Endothelial cell of umbilical vein (primary cell): ENCODE measurements at regions not wholly inside any gene's neighbourhood (a gene's known extent, or its start where the extent isn't known, plus 50 kb on each side); places are given as distances from the start of the nearest gene placed in this dataset.
"Not testable (repeated sequence)": the region's sequence is repeated elsewhere in the genome, so short reads cannot be mapped to it uniquely, and the experiment has no call there.

Experiments
- BruUV-seq: library from RNA; stranded (reverse); fragments of 400-500 nt; replicated peaks from 2 replicates; lab custom pipeline; 2021; lab: Mats Ljungman, UMichigan
- CTCF ChIA-PET: fragments of 300-600, 350-600 bp; sonication (Branson Sonifier 250); formaldehyde crosslinking; loops from one replicate; lab custom pipeline; 2021; ENCODE audit warnings: antibody characterized with exemption, inconsistent platforms; lab: Charles Lee
- POLR2A ChIA-PET: fragments of 300-600, 350-600 bp; sonication (Branson Sonifier 250); formaldehyde crosslinking; loops from one replicate; lab custom pipeline; 2021; ENCODE audit warnings: antibody characterized with exemption, inconsistent platforms; lab: Charles Lee
- DNase-seq: peaks from one replicate; pipeline ENCODE4 v3.0.0-alpha.2; 2011; ENCODE audit warnings: low read depth, low spot score
- FAIRE-seq: peaks from 2 replicates; lab custom pipeline; 2011; peaks lifted over from hg19 to GRCh38; lab: Jason Lieb, UNC
- H2AFZ ChIP-seq: 2 replicates; pipeline ENCODE4 v1.6.0; 2012; ENCODE audit warnings: low read depth, low read length, control low read depth, inconsistent platforms
- H3K27ac ChIP-seq: 2 replicates; pipeline ENCODE4 v1.5.1; 2011; ENCODE audit warnings: low read depth, mild to moderate bottlenecking, control low read depth, low read length, moderate library complexity; ENCODE audit not compliant: insufficient read depth
- H3K27me3 ChIP-seq, 2 experiments: 2 replicates each; pipeline versions ENCODE4 v1.6.0 to v1.6.1; 2011; ENCODE audit warnings: low read length in 2 of 2, mixed read lengths in 1 of 2; ENCODE audit not compliant: control insufficient read depth in 2 of 2, insufficient read depth in 2 of 2
- H3K36me3 ChIP-seq, 2 experiments: 2 replicates in 1 of 2; 3 replicates in 1 of 2; pipeline ENCODE4 v1.5.1; 2011; ENCODE audit warnings: low read length in 2 of 2, mild to moderate bottlenecking in 1 of 2, moderate library complexity in 1 of 2; ENCODE audit not compliant: control insufficient read depth in 2 of 2, insufficient read depth in 2 of 2; ENCODE audit errors: extremely low read depth in 1 of 2
- H3K4me1 ChIP-seq: 3 replicates; pipeline ENCODE4 v1.5.1; 2011; ENCODE audit warnings: mild to moderate bottlenecking, low read length; ENCODE audit not compliant: control insufficient read depth, insufficient read depth; ENCODE audit errors: extremely low read depth
- H3K4me2 ChIP-seq: 2 replicates; pipeline ENCODE4 v1.6.1; 2011; ENCODE audit warnings: low read length, control low read depth, mixed read lengths; ENCODE audit not compliant: insufficient read depth
- H3K4me3 ChIP-seq, 3 experiments: fragments of 200-600 bp in 1 of 3; sonication (generic), shearing (Covaris generic) in 1 of 3; replicated peaks in 1 of 3; 2 replicates each; pipeline ENCODE4 v1.5.1; 2011 to 2016; ENCODE audit warnings: control low read depth in 3 of 3, low read length in 3 of 3, mild to moderate bottlenecking in 2 of 3, inconsistent platforms in 1 of 3, low read depth in 1 of 3, moderate library complexity in 1 of 3; ENCODE audit not compliant: insufficient read depth in 1 of 3
- H3K79me2 ChIP-seq: 2 replicates; pipeline ENCODE4 v1.6.0; 2012; ENCODE audit warnings: low read length, inconsistent platforms; ENCODE audit not compliant: control insufficient read depth, insufficient read depth
- H3K9ac ChIP-seq: replicated peaks from 2 replicates; pipeline ENCODE3; 2011; ENCODE audit warnings: low read length, control low read depth; ENCODE audit not compliant: insufficient read depth; ENCODE audit errors: extremely low read depth
- H3K9me1 ChIP-seq: replicated peaks from 3 replicates; pipeline ENCODE4 v1.6.0; 2011; ENCODE audit warnings: mild to moderate bottlenecking, low read length; ENCODE audit not compliant: control insufficient read depth, insufficient read depth; ENCODE audit errors: extremely low read depth
- H3K9me3 ChIP-seq: replicated peaks from 2 replicates; pipeline ENCODE4 v1.5.1; 2012; ENCODE audit warnings: low read length, inconsistent platforms; ENCODE audit not compliant: control insufficient read depth, insufficient read depth
- H4K20me1 ChIP-seq: replicated peaks from 2 replicates; pipeline ENCODE3; 2011; ENCODE audit warnings: mild to moderate bottlenecking, low read length; ENCODE audit not compliant: control insufficient read depth, insufficient read depth; ENCODE audit errors: extremely low read depth
- CTCF ChIP-seq, 2 donors: IDR thresholded peaks; 1 replicate in 1 of 2; 2 replicates in 1 of 2; pipeline ENCODE4 v1.5.1; 2011; ENCODE audit warnings: low read length in 2 of 2, mild to moderate bottlenecking in 2 of 2, moderate library complexity in 2 of 2, control low read depth in 1 of 2, inconsistent platforms in 1 of 2, low read depth in 1 of 2; ENCODE audit not compliant: insufficient read depth in 1 of 2; ENCODE audit errors: extremely low read depth in 1 of 2
- GATA2 ChIP-seq: IDR thresholded peaks from 2 replicates; pipeline ENCODE4 v1.7.0; 2011; ENCODE audit warnings: low read depth, mild to moderate bottlenecking, moderate library complexity, mixed read lengths, low read length; ENCODE audit not compliant: insufficient read length, insufficient read depth
- JUN ChIP-seq: IDR thresholded peaks from 2 replicates; pipeline ENCODE4 v1.6.1; 2011; ENCODE audit warnings: borderline replicate concordance, low read depth; ENCODE audit not compliant: insufficient read length, insufficient read depth
- MAX ChIP-seq: IDR thresholded peaks from 2 replicates; pipeline ENCODE4 v1.6.1; 2011; ENCODE audit not compliant: insufficient read depth, insufficient read length
- MYC ChIP-seq: IDR thresholded peaks from one replicate; pipeline ENCODE4 v1.6.1; 2011; ENCODE audit warnings: mild to moderate bottlenecking, low read depth, low read length
- POLR2A ChIP-seq: IDR thresholded peaks from 2 replicates; pipeline ENCODE4 v1.6.1; 2012; ENCODE audit warnings: low read depth, mild to moderate bottlenecking, control low read depth, low read length
- dilution Hi-C: fragments of 300-500 bp; cut with MboI; formaldehyde crosslinking; loops from one replicate; pipeline ENCODE4 v1.15.0; 2019; ENCODE audit warnings: low sequenced_read_pairs; ENCODE audit not compliant: extremely low pct_ligation_motif_present
- intact Hi-C: fragments of 100-400 bp; cut with micrococcal nuclease; formaldehyde crosslinking; loops from one replicate; pipeline ENCODE4 v1.10.0; 2022

- Histone ChIP-seq H3K9ac (no peak overlapping the region), H3K9me1 (no peaks in the 10 kb centered on the region), H3K4me3 (no peak overlapping the region), H4K20me1 (no peaks in the 10 kb centered on the region), H3K36me3 (no peaks in the 10 kb centered on the region), H3K9me3 (peaks cover 1% of the 10 kb centered on the region), H3K27me3 (no peaks in the 10 kb centered on the region), H2AFZ (no peak overlapping the region), H3K79me2 (no peaks in the 10 kb centered on the region), H3K4me1 (no peaks in the 10 kb centered on the region), H3K4me2 (no peak overlapping the region), H3K27ac (no peak overlapping the region)
- no TSS peak for BruUV-seq
- CTCF ChIA-PET, result no interaction called here
- FAIRE-seq, result no peak
- TF ChIP-seq JUN (no peak), GATA2 (no peak), MAX (no peak), CTCF (IDR thresholded peaks at IDR 0.05; ENCODE audit: extremely low read depth in 1 of 2, insufficient read depth in 1 of 2, low read depth in 1 of 2, low read length in 2 of 2) (no peak), POLR2A (no peak), MYC (no peak)
- dilution Hi-C loops (no loop called here), intact Hi-C loops (no loop called here)
- no peak for DNase-seq
- POLR2A ChIA-PET, result no interaction called here
Measured at GRCh38 chr11:71316701-71317100, 64.3 kb upstream of the SHANK2 start.

- FAIRE-seq, H3K27me3 ChIP-seq, CTCF ChIA-PET, H3K79me2 ChIP-seq, H3K9ac ChIP-seq, intact Hi-C loops, DNase-seq, H2AFZ ChIP-seq, H3K27ac ChIP-seq, H4K20me1 ChIP-seq, POLR2A ChIA-PET, H3K4me3 ChIP-seq, H3K36me3 ChIP-seq, H3K4me1 ChIP-seq, H3K9me3 ChIP-seq, H3K4me2 ChIP-seq, dilution Hi-C loops, BruUV-seq, H3K9me1 ChIP-seq: not testable (repeated sequence)
Measured at GRCh38 chr11:71312616-71313015, 60.2 kb upstream of the SHANK2 start.
